ENCODE measurements at regions not wholly inside any gene's neighbourhood (a gene's known extent, or its start where the extent isn't known, plus 50 kb on each side); places are given as distances from the start of the nearest gene placed in this dataset.

GRCh38 chr2:118729760-118730159 lies 117.7 kb downstream of the EN1 start:
- no peak for DNase-seq
- peaks cover 5 to 19% of the 10 kb centered on the region in 2 donors for H3K27me3 Mint-ChIP-seq
- H3K4me3 Mint-ChIP-seq, result no peak overlapping the region
- H3K36me3 Mint-ChIP-seq (ENCODE audit: insufficient read depth), result no peaks in the 10 kb centered on the region
- no peak overlapping the region for H3K27ac Mint-ChIP-seq
- ATAC-seq (replicated peaks), result no peak
- peaks cover 3 to 11% of the 10 kb centered on the region in 2 donors for H3K9me3 Mint-ChIP-seq
- no peaks in the 10 kb centered on the region for H3K4me1 Mint-ChIP-seq (ENCODE audit: low read depth in 2 of 2)

GRCh38 chr2:118728984-118729383 lies 118.5 kb downstream of the EN1 start:
- Mint-ChIP-seq H3K27ac (no peak overlapping the region), H3K9me3 (peaks cover 3 to 11% of the 10 kb centered on the region in 2 donors), H3K4me3 (no peak overlapping the region), H3K4me1 (ENCODE audit: low read depth in 2 of 2) (no peaks in the 10 kb centered on the region), H3K36me3 (ENCODE audit: insufficient read depth) (no peaks in the 10 kb centered on the region), H3K27me3 (peaks cover 5 to 19% of the 10 kb centered on the region in 2 donors)
- no peak for ATAC-seq (replicated peaks)
- DNase-seq, result no peak

GRCh38 chr2:118726821-118727220 lies 120.6 kb downstream of the EN1 start:
- Mint-ChIP-seq H3K9me3 (peaks cover 3 to 11% of the 10 kb centered on the region in 2 donors), H3K27ac (no peak overlapping the region), H3K27me3 (peaks cover 5 to 13% of the 10 kb centered on the region in 2 donors), H3K4me3 (no peak overlapping the region), H3K36me3 (ENCODE audit: insufficient read depth) (no peaks in the 10 kb centered on the region), H3K4me1 (ENCODE audit: low read depth in 2 of 2) (no peaks in the 10 kb centered on the region)
- ATAC-seq (replicated peaks), result no peak
- no peak for DNase-seq

- ATAC-seq (replicated peaks) (no peak), DNase-seq (no peak)
- Mint-ChIP-seq H3K27me3 (peaks cover 5 to 9% of the 10 kb centered on the region in 2 donors), H3K36me3 (ENCODE audit: insufficient read depth) (peaks cover 4% of the 10 kb centered on the region), H3K27ac (no peak overlapping the region), H3K4me3 (no peak overlapping the region), H3K9me3 (peaks cover 0 to 3% of the 10 kb centered on the region in 2 donors), H3K4me1 (ENCODE audit: low read depth in 2 of 2) (no peaks in the 10 kb centered on the region)
These were observed 124.1 kb downstream of the EN1 start for GRCh38 chr2:118723394-118723793.

- Mint-ChIP-seq H3K4me1 (ENCODE audit: low read depth in 2 of 2) (no peaks in the 10 kb centered on the region), H3K36me3 (ENCODE audit: insufficient read depth) (peaks cover 4% of the 10 kb centered on the region), H3K27me3 (peaks cover 5 to 9% of the 10 kb centered on the region in 2 donors), H3K27ac (no peak overlapping the region), H3K4me3 (no peak overlapping the region), H3K9me3 (peaks cover 0 to 3% of the 10 kb centered on the region in 2 donors)
- DNase-seq (no peak), ATAC-seq (replicated peaks) (no peak)
These were observed 124.5 kb downstream of the EN1 start for GRCh38 chr2:118722976-118723375.

- no peak for ATAC-seq (replicated peaks)
- no peak for DNase-seq
- no peaks in the 10 kb centered on the region for H3K4me1 Mint-ChIP-seq (ENCODE audit: low read depth in 2 of 2)
- no peak overlapping the region for H3K4me3 Mint-ChIP-seq
- H3K27ac Mint-ChIP-seq, result no peak overlapping the region
- peaks cover 5 to 9% of the 10 kb centered on the region in 2 donors for H3K27me3 Mint-ChIP-seq
- H3K36me3 Mint-ChIP-seq (ENCODE audit: insufficient read depth), result peaks cover 4% of the 10 kb centered on the region
- H3K9me3 Mint-ChIP-seq, result no peaks in the 10 kb centered on the region
These were observed 125.5 kb downstream of the EN1 start for GRCh38 chr2:118721817-118722551.

- Mint-ChIP-seq H3K9me3 (no peaks in the 10 kb centered on the region), H3K27me3 (peaks cover 5% of the 10 kb centered on the region in 2 donors), H3K27ac (no peak overlapping the region), H3K4me3 (no peak overlapping the region), H3K4me1 (ENCODE audit: low read depth in 2 of 2) (no peaks in the 10 kb centered on the region), H3K36me3 (ENCODE audit: insufficient read depth) (peaks cover 4% of the 10 kb centered on the region)
- no peak for ATAC-seq (replicated peaks)
- DNase-seq, result no peak
These were observed 126.6 kb downstream of the EN1 start for GRCh38 chr2:118720866-118721265.

GRCh38 chr2:118718921-118719320 lies 128.5 kb downstream of the EN1 start:
- Mint-ChIP-seq H3K27me3 (no peaks in the 10 kb centered on the region), H3K36me3 (ENCODE audit: insufficient read depth) (peaks cover 4% of the 10 kb centered on the region), H3K27ac (no peak overlapping the region), H3K4me3 (no peak overlapping the region), H3K9me3 (no peaks in the 10 kb centered on the region), H3K4me1 (ENCODE audit: low read depth in 2 of 2) (no peaks in the 10 kb centered on the region)
- DNase-seq, result no peak
- ATAC-seq (replicated peaks), result no peak

- DNase-seq (no peak), ATAC-seq (replicated peaks) (no peak)
- H3K36me3 Mint-ChIP-seq (ENCODE audit: insufficient read depth), result no peaks in the 10 kb centered on the region
- H3K4me3 Mint-ChIP-seq, result no peak overlapping the region
- peaks cover 0 to 6% of the 10 kb centered on the region in 2 donors for H3K27me3 Mint-ChIP-seq
- H3K4me1 Mint-ChIP-seq (ENCODE audit: low read depth in 2 of 2), result no peaks in the 10 kb centered on the region
- no peaks in the 10 kb centered on the region for H3K9me3 Mint-ChIP-seq
- H3K27ac Mint-ChIP-seq, result no peak overlapping the region
These were observed 131.3 kb downstream of the EN1 start for GRCh38 chr2:118716102-118716501.

- Mint-ChIP-seq H3K36me3 (ENCODE audit: insufficient read depth) (no peaks in the 10 kb centered on the region), H3K4me3 (no peak overlapping the region), H3K27me3 (peaks cover 0 to 23% of the 10 kb centered on the region in 2 donors), H3K4me1 (ENCODE audit: low read depth in 2 of 2) (no peaks in the 10 kb centered on the region), H3K27ac (no peak overlapping the region), H3K9me3 (no peaks in the 10 kb centered on the region)
- DNase-seq, result no peak
- ATAC-seq (replicated peaks), result no peak
These were observed 133.3 kb downstream of the EN1 start for GRCh38 chr2:118714118-118714517.

GRCh38 chr2:118711603-118712002 lies 135.8 kb downstream of the EN1 start:
- H3K4me1 Mint-ChIP-seq (ENCODE audit: low read depth in 2 of 2), result no peaks in the 10 kb centered on the region
- no peaks in the 10 kb centered on the region for H3K36me3 Mint-ChIP-seq (ENCODE audit: insufficient read depth)
- peaks cover 0 to 23% of the 10 kb centered on the region in 2 donors for H3K27me3 Mint-ChIP-seq
- ATAC-seq (replicated peaks) (no peak), DNase-seq (no peak)
- no peak overlapping the region for H3K27ac Mint-ChIP-seq
- no peak overlapping the region for H3K4me3 Mint-ChIP-seq
- no peaks in the 10 kb centered on the region for H3K9me3 Mint-ChIP-seq

GRCh38 chr2:118710481-118710880 lies 137.0 kb downstream of the EN1 start:
- Mint-ChIP-seq H3K27me3 (peaks cover 0 to 23% of the 10 kb centered on the region in 2 donors), H3K4me3 (no peak overlapping the region), H3K9me3 (peaks cover 0 to 1% of the 10 kb centered on the region in 2 donors), H3K36me3 (ENCODE audit: insufficient read depth) (no peaks in the 10 kb centered on the region), H3K4me1 (ENCODE audit: low read depth in 2 of 2) (no peaks in the 10 kb centered on the region), H3K27ac (no peak overlapping the region)
- DNase-seq (no peak), ATAC-seq (replicated peaks) (no peak)

GRCh38 chr2:118709786-118710185 lies 137.7 kb downstream of the EN1 start:
- DNase-seq, result no peak
- Mint-ChIP-seq H3K27me3 (peaks cover 0 to 28% of the 10 kb centered on the region in 2 donors), H3K9me3 (peaks cover 0 to 1% of the 10 kb centered on the region in 2 donors), H3K27ac (no peak overlapping the region), H3K4me3 (no peak overlapping the region), H3K4me1 (ENCODE audit: low read depth in 2 of 2) (no peaks in the 10 kb centered on the region), H3K36me3 (ENCODE audit: insufficient read depth) (no peaks in the 10 kb centered on the region)
- no peak for ATAC-seq (replicated peaks)

- DNase-seq, result no peak
- ATAC-seq (replicated peaks), result no peak
- Mint-ChIP-seq H3K9me3 (peaks cover 0 to 1% of the 10 kb centered on the region in 2 donors), H3K4me1 (ENCODE audit: low read depth in 2 of 2) (no peaks in the 10 kb centered on the region), H3K36me3 (ENCODE audit: insufficient read depth) (no peaks in the 10 kb centered on the region), H3K27ac (no peak overlapping the region), H3K4me3 (no peak overlapping the region), H3K27me3 (peaks cover 0 to 29% of the 10 kb centered on the region in 2 donors)
These were observed 140.6 kb downstream of the EN1 start for GRCh38 chr2:118706844-118707243.

Measured in effector memory CD8-positive, alpha-beta T cell (primary cell).